Pons (tissue), 1 donor: ENCODE measurements at regions not wholly inside any gene's neighbourhood (a gene's known extent, or its start where the extent isn't known, plus 50 kb on each side); places are given as distances from the start of the nearest gene placed in this dataset.

Experiments
- DNase-seq: peaks from one replicate; pipeline ENCODE4 v3.0.0-alpha.2; 2016; ENCODE audit warnings: low spot score

DNA sequence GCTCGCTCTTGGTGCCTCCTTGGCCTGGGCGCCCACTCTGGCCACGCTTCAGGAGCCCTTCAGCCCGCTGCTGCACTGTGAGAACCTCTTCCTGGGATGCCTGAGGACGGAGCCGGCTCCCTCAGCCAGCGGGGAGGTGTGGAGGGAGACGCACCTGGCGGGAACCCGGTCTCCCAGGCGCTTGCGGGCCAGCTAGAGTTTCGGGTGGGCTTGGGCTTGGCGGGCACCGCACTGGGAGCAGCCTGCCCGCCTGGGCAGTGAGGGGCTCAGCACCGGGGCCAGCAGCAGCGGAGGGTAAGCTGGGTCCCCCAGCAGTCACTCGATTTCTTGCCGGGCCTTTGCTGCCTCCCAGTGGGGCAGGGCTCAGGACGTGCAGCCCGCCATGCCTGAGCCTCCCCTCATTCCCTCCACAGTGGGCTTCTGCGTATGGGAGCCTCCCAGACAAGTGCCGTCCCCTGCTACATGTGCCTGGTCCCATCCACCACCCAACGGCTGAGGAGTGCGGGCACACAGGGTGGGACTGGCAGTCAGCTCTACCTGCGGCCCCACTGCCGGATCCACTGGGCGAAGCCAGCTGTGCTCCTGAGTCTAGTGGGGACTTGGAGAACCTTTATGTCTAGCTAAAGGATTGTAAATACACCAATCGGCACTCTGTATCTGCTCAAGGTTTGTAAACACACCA is 708.7 kb downstream of the VGLL3 start:
- DNase-seq = no peak

DNA sequence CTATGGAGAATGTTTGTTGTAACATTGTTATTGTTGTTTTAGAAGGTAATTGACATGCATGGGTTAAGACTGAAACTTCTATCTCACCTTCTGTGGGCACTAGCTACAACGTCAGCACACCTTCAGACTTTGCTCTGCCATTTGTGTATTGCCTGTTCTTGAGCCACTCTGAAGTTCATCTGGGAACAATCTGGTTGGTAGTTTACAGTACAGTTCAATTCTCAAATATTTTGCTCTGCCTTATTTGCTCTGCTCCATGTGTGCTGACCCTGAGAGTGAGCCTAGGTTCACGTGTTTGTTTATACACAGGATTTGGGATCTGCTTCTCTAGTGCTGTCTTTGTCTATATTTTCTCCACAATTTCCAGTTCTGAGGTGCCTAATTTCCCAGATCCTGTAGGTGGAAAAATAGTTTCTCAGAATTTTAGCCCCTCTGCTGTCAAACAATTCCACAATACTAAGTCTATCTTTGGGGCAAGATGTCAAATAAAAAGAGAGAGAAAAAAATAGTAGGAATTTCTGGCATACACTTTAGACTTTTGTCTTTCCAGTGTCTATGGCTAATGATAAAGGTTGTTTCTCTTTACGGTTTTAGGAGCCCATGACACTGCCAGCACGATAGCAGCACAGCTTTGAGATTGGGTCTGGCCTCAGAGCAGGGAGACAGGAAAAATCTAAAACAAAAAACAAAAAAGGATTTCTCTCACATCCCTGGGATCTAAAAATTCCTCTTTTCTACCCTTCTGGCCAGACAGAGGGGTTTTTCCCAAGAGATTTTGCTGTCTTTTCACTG is 721.4 kb downstream of the VGLL3 start:
- no peak for DNase-seq

GRCh38 chr3:86257955-86258641 is 732.9 kb downstream of the VGLL3 start:
- no peak for DNase-seq

DNA sequence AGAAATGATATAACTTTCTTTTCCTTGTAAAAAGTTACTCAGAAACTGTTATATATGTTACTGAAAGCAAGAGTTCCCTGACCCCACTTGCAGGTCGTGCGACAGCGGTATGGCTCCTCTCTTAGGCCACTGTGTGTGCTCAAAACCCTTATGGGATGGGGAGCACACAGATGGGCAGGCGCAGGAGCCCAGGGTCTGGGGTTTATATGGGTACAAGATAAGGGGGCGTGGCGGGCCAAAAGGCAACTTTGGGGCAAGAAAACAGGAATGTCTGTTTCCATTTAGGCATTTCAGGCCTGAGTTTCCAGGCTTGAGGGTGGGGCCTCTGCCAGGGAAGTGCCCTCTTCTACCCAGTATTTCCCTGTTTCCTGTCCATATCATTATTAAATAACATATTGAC is 736.5 kb downstream of the VGLL3 start:
- DNase-seq = no peak

DNA sequence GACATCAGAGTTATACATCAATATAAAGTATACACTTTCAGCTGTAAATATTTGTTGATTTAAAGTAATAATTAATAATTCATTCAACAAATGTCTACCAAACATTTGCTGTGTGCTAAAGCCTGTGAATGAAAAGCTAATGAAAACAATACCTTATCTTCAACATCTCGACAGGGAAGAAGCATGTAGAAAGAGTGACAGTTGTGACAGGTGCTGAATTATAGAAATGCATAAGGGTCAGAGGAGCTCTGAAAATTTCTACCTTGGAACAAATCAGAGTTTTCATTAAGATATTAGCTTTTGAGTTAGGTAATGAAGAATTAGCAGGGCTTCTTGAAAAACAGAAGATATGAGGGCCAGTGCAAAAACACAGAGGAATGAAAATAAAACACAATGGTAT is 739.2 kb downstream of the VGLL3 start:
- DNase-seq = no peak

DNA sequence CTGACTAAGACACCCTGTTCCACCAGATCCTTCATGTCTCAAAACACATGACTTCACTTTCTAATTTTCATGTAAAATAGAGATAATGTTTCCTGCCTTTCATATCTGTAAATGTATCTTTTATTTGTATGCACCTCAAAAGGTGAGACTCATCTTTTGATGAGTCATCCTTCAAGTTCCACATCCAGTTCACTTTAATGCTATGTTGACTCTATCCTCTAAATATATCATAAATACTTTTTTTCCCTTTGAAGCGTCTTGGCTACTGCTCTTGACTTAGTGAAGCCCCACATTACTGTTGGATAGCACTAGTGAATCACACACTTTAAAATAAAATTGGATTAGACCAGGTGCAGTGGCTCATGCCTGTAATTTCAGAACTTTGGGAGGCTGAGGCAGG is 741.1 kb downstream of the VGLL3 start:
- DNase-seq = no peak

GRCh38 chr3:86245360-86245759 is 745.6 kb downstream of the VGLL3 start:
- DNase-seq = peak; percentile 51

GRCh38 chr3:86244905-86245304 is 746.0 kb downstream of the VGLL3 start:
- DNase-seq = no peak

DNA sequence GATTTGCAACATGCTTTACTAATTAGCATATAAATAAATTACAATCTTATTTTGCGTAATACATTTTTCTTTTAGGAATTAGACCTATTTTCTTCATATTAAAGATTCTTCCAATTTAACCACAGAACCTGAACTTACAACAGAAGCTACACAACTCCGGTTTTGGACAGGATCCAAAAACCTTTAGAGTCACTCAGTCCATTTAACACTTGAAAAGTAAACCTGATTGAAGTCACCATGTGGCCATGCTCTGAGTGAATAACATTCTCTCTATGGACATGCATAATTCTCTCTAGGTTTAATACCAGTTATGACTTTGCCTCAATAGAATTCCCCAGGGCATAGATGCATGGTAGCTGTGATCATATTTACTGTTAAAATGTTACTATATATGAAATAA is 751.0 kb downstream of the VGLL3 start:
- no peak for DNase-seq

DNA sequence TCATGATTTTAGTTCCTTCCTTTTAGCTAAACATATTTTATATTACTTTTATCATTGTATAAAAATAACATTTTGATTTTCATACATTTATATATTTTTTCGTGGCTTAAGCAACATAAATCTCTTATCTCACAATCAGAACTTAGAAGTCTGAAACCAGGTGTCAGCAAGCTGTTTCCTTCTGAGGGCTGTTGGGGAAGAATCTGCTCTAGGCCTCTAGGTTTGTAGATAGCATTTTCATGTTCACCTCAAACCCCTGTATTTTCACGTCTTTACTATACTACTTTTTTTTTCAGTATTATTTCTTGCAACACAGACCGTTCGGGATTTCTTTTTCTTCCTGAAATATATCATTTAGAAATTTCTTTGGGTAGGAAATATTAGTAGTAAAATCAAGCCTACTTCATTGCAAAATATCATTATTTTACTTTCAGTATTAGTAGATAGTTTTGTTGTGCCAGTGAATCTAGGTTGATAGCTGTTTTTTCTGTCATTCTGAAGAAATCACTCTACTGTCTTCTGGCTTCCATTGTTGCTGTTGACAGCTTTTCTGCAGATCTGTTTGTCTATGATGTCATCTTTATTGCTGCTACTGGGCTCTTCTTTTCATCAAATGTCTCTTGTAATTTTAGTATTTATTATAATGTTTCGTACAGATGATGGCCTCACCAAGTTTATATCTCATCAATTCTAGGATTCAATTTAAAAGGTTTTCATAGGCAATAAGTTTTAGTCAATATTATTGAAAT is 756.3 kb downstream of the VGLL3 start:
- no peak for DNase-seq

DNA sequence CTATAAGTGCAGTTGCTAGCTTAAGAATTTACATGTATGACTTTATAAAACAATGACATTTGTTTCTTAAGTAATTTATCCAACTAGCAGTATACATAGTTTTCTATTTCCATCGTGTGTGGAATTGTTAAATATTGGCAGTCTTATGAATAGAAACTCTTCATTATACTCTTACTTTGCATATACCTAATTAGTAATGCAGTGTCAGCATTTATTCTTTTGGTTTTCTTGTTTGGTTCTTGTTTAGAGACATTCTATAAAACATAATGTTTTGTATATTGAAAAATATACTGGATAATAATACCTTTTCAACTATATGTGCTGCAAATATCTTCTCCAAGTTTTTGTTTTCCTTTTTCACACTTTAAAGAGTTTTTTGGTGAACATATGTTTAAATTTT is 760.2 kb downstream of the VGLL3 start:
- DNase-seq = no peak

DNA sequence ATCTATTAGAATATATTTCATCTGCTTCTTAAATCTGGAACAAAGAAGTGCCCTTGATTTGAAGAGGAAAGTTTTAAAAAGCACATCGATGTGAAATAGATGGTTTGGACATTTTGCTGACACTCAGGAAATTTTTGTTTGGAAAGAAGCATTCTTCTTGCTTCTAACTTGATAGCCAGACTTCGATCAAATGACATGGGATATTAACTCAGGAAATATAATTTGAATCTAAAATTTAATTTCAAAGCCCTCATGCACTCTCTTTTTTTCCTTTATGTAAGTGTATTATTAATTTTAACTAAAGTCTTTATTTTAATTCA is 761.2 kb downstream of the VGLL3 start:
- no peak for DNase-seq

DNA sequence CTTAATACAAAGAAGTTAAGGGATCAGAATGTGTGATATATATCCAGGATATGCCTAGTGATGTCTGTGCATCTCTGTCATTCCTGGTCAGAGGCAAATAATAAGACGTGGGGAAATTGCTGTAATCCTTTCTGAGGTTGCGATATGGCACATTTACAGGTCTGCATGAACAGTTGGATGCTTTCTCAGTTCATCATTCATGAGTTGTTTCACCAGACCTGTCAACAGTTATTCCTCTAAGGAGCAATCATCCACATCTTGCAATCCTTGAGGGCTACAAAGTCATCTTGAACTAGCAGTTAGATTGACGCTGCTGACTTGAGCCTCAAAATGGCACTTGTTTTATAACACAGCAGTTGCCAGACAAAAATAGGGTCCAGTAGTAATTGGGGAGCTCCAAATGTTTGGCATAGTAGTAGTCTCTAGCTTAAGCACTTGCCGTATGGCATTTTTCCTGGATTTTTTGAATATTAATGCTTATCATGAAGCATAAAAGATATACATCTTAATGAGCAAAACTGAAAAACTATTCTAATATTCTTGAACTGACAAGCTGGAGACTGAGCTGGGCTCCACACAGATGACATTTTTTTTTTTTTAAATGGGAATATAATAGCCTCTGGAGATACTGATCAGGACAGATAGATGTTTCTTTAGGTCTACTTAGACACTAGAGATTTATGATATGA is 761.7 kb downstream of the VGLL3 start:
- DNase-seq = no peak

- DNase-seq = no peak
Observed at GRCh38 chr3:86228101-86228500, 762.8 kb downstream of the VGLL3 start.

DNA sequence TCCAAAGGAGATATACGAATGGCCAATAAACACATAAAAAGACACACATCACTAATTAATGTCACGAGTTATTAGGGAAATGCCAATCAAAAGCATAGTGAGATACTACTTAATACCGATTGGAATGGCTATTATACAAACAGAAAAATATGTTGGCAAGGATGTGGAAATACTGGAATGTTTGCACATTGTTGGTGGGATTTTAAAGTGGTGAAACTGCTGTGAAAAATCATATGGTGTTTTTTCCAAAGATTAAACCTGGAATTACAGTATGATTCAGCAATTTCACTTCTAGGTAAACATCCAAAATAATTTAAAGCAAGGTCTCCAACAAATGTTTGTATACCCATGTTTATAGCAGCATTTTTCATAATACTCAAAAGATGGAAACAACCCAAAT is 765.5 kb downstream of the VGLL3 start:
- no peak for DNase-seq

- DNase-seq = no peak
Observed at GRCh38 chr3:86221601-86222000, 769.3 kb downstream of the VGLL3 start.

- DNase-seq = no peak
Observed at GRCh38 chr3:86208772-86209171, 782.2 kb downstream of the VGLL3 start.

DNA sequence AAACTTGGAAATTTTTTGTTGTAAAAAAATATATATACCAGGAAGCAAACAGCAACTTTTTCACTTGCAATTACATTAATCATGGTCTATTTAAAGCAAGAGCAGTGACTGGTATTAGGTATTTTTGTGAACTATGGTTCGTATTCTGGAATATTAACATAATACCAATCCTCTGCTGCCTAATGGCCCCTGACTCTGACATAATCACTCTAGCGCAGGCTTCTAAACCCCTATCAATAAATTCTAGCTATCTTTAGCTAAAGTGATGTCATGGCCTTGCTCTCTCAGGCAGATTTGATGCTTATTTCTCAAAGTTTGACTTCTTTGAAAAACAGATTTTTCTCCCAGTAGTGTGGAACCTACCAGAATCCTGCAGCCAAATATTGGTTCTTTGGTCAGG is 808.3 kb downstream of the VGLL3 start:
- no peak for DNase-seq

DNA sequence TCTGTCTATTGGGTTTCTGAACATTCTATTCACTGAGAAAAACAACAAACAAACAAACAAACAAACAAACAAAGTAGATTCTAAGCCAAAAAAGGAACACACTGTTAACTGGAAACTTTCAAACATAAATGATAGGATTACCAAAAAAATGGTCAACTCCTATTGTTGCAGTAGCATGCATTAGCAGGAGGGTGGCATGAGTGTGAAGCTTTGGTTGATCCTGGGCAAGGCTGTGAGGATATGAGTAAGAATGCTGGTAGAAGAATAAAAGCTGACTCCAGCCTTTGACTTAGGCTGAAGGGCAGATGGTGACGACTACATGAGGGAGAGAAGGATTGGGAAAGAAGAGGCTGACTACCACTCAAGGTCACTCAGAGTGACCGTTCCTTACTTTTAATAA is 810.3 kb downstream of the VGLL3 start:
- DNase-seq = peak; percentile 43

DNA sequence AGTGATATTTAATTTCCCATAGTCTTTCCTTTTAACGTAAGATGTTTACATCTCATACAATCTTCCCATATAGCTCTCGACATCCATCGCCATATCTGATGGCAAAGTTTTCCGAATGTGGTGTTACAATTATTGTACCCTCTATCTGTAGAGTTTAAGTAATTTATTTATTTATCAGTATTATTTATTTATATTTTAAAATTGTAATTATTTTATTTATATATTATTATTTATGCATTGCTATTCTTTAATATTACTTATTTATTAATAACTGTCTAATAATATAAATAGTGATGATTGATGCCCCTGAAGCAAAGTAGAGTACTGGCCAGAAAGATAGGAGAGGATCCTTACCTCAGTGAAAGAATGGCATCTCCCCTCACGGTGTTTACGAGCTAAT is 812.9 kb downstream of the VGLL3 start:
- DNase-seq = no peak

- no peak for DNase-seq
Observed at GRCh38 chr3:86176445-86176784, 814.5 kb downstream of the VGLL3 start.
